Endothelial cell of umbilical vein (primary cell): ENCODE measurements at regions not wholly inside any gene's neighbourhood (a gene's known extent, or its start where the extent isn't known, plus 50 kb on each side); places are given as distances from the start of the nearest gene placed in this dataset.
A peak's percentile ranks its signal among the peaks of the same experiment; 100 is the strongest.

Experiments used
- BruUV-seq: library from RNA; stranded (reverse); fragments of 400-500 nt; replicated peaks from 2 replicates; lab custom pipeline; 2021; lab: Mats Ljungman, UMichigan
- CTCF ChIA-PET: fragments of 300-600, 350-600 bp; sonication (Branson Sonifier 250); formaldehyde crosslinking; loops from one replicate; lab custom pipeline; 2021; ENCODE audit warnings: antibody characterized with exemption, inconsistent platforms; lab: Charles Lee
- POLR2A ChIA-PET: fragments of 300-600, 350-600 bp; sonication (Branson Sonifier 250); formaldehyde crosslinking; loops from one replicate; lab custom pipeline; 2021; ENCODE audit warnings: antibody characterized with exemption, inconsistent platforms; lab: Charles Lee
- DNase-seq: peaks from one replicate; pipeline ENCODE4 v3.0.0-alpha.2; 2011; ENCODE audit warnings: low read depth, low spot score
- FAIRE-seq: peaks from 2 replicates; lab custom pipeline; 2011; peaks lifted over from hg19 to GRCh38; lab: Jason Lieb, UNC
- H2AFZ ChIP-seq: 2 replicates; pipeline ENCODE4 v1.6.0; 2012; ENCODE audit warnings: low read depth, low read length, control low read depth, inconsistent platforms
- H3K27ac ChIP-seq: 2 replicates; pipeline ENCODE4 v1.5.1; 2011; ENCODE audit warnings: low read depth, mild to moderate bottlenecking, control low read depth, low read length, moderate library complexity; ENCODE audit not compliant: insufficient read depth
- H3K27me3 ChIP-seq, 2 experiments: 2 replicates each; pipeline versions ENCODE4 v1.6.0 to v1.6.1; 2011; ENCODE audit warnings: low read length in 2 of 2, mixed read lengths in 1 of 2; ENCODE audit not compliant: control insufficient read depth in 2 of 2, insufficient read depth in 2 of 2
- H3K36me3 ChIP-seq, 2 experiments: 2 replicates in 1 of 2; 3 replicates in 1 of 2; pipeline ENCODE4 v1.5.1; 2011; ENCODE audit warnings: low read length in 2 of 2, mild to moderate bottlenecking in 1 of 2, moderate library complexity in 1 of 2; ENCODE audit not compliant: control insufficient read depth in 2 of 2, insufficient read depth in 2 of 2; ENCODE audit errors: extremely low read depth in 1 of 2
- H3K4me1 ChIP-seq: 3 replicates; pipeline ENCODE4 v1.5.1; 2011; ENCODE audit warnings: mild to moderate bottlenecking, low read length; ENCODE audit not compliant: control insufficient read depth, insufficient read depth; ENCODE audit errors: extremely low read depth
- H3K4me2 ChIP-seq: 2 replicates; pipeline ENCODE4 v1.6.1; 2011; ENCODE audit warnings: low read length, control low read depth, mixed read lengths; ENCODE audit not compliant: insufficient read depth
- H3K4me3 ChIP-seq, 3 experiments: fragments of 200-600 bp in 1 of 3; sonication (generic), shearing (Covaris generic) in 1 of 3; replicated peaks in 1 of 3; 2 replicates each; pipeline ENCODE4 v1.5.1; 2011 to 2016; ENCODE audit warnings: control low read depth in 3 of 3, low read length in 3 of 3, mild to moderate bottlenecking in 2 of 3, inconsistent platforms in 1 of 3, low read depth in 1 of 3, moderate library complexity in 1 of 3; ENCODE audit not compliant: insufficient read depth in 1 of 3
- H3K79me2 ChIP-seq: 2 replicates; pipeline ENCODE4 v1.6.0; 2012; ENCODE audit warnings: low read length, inconsistent platforms; ENCODE audit not compliant: control insufficient read depth, insufficient read depth
- H3K9ac ChIP-seq: replicated peaks from 2 replicates; pipeline ENCODE3; 2011; ENCODE audit warnings: low read length, control low read depth; ENCODE audit not compliant: insufficient read depth; ENCODE audit errors: extremely low read depth
- H3K9me1 ChIP-seq: replicated peaks from 3 replicates; pipeline ENCODE4 v1.6.0; 2011; ENCODE audit warnings: mild to moderate bottlenecking, low read length; ENCODE audit not compliant: control insufficient read depth, insufficient read depth; ENCODE audit errors: extremely low read depth
- H3K9me3 ChIP-seq: replicated peaks from 2 replicates; pipeline ENCODE4 v1.5.1; 2012; ENCODE audit warnings: low read length, inconsistent platforms; ENCODE audit not compliant: control insufficient read depth, insufficient read depth
- H4K20me1 ChIP-seq: replicated peaks from 2 replicates; pipeline ENCODE3; 2011; ENCODE audit warnings: mild to moderate bottlenecking, low read length; ENCODE audit not compliant: control insufficient read depth, insufficient read depth; ENCODE audit errors: extremely low read depth
- EZH2 ChIP-seq: IDR thresholded peaks from 2 replicates; pipeline ENCODE4 v1.6.1; 2012; ENCODE audit warnings: borderline replicate concordance, low read depth, mild to moderate bottlenecking, moderate library complexity, low read length, inconsistent platforms; ENCODE audit not compliant: severe bottlenecking
- FOS ChIP-seq: IDR thresholded peaks from 2 replicates; pipeline ENCODE4 v1.6.1; 2011; ENCODE audit warnings: mild to moderate bottlenecking, low read length, moderate library complexity, borderline replicate concordance; ENCODE audit not compliant: insufficient read depth
- GATA2 ChIP-seq: IDR thresholded peaks from 2 replicates; pipeline ENCODE4 v1.7.0; 2011; ENCODE audit warnings: low read depth, mild to moderate bottlenecking, moderate library complexity, mixed read lengths, low read length; ENCODE audit not compliant: insufficient read length, insufficient read depth
- JUN ChIP-seq: IDR thresholded peaks from 2 replicates; pipeline ENCODE4 v1.6.1; 2011; ENCODE audit warnings: borderline replicate concordance, low read depth; ENCODE audit not compliant: insufficient read length, insufficient read depth
- MYC ChIP-seq: IDR thresholded peaks from one replicate; pipeline ENCODE4 v1.6.1; 2011; ENCODE audit warnings: mild to moderate bottlenecking, low read depth, low read length
- POLR2A ChIP-seq: IDR thresholded peaks from 2 replicates; pipeline ENCODE4 v1.6.1; 2012; ENCODE audit warnings: low read depth, mild to moderate bottlenecking, control low read depth, low read length
- POLR2AphosphoS5 ChIP-seq: IDR thresholded peaks from 2 replicates; pipeline ENCODE4 v1.6.1; 2012; ENCODE audit warnings: low read depth, mild to moderate bottlenecking, control low read depth, low read length, moderate library complexity; ENCODE audit not compliant: insufficient read depth
- dilution Hi-C: fragments of 300-500 bp; cut with MboI; formaldehyde crosslinking; loops from one replicate; pipeline ENCODE4 v1.15.0; 2019; ENCODE audit warnings: low sequenced_read_pairs; ENCODE audit not compliant: extremely low pct_ligation_motif_present
- intact Hi-C: fragments of 100-400 bp; cut with micrococcal nuclease; formaldehyde crosslinking; loops from one replicate; pipeline ENCODE4 v1.10.0; 2022
- TF ChIP-seq, protein P1 (sequence below), 2 donors: IDR thresholded peaks; 1 replicate in 1 of 2; 2 replicates in 1 of 2; pipeline ENCODE4 v1.5.1; 2011; ENCODE audit warnings: low read length in 2 of 2, mild to moderate bottlenecking in 2 of 2, moderate library complexity in 2 of 2, control low read depth in 1 of 2, inconsistent platforms in 1 of 2, low read depth in 1 of 2; ENCODE audit not compliant: insufficient read depth in 1 of 2; ENCODE audit errors: extremely low read depth in 1 of 2
- TF ChIP-seq, protein P2 (sequence below): IDR thresholded peaks from 2 replicates; pipeline ENCODE4 v1.6.1; 2011; ENCODE audit not compliant: insufficient read depth, insufficient read length

DNA sequence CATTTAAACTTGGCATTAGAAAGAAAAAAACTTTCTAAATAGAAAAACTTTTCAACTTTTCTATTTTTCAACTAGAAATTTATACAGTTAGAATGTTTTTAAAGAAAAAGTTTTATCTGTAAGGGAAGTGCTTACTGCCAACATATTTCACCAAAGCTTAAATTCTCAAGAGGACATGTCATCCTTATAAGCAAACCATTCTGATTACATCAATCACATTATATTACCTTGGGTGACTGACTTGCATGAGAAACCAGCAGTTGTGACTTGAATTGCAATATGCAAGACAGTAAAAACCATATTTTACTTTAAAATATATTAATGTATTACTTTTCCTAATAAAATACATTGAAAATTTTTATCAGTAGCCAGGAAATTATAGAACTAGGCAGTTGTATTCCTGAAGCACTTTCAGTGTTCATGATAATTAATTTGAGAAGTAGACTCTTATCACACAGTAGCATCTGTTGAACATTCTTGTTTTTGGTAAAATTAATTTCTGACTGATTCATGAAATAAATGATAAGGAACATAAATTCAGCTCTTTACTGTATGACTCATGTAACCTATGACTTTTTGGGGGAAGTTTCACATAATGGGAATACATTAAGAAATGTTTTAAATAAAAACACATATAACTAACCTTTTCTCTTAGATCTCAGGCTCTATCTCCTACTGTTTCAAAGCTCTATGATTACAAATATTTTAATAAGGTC, 345.0 kb upstream of the CCDC179 start:
- Histone ChIP-seq H3K27me3 (no peaks in the 10 kb centered on the region), H3K27ac (peak overlapping the region; percentile 95), H4K20me1 (no peaks in the 10 kb centered on the region), H3K4me2 (peak overlapping the region; percentile 91), H3K36me3 (no peaks in the 10 kb centered on the region), H2AFZ (no peak overlapping the region), H3K4me1 (peaks cover 33% of the 10 kb centered on the region), H3K79me2 (no peaks in the 10 kb centered on the region), H3K9me3 (no peaks in the 10 kb centered on the region), H3K9ac (peak overlapping the region; percentile 67), H3K4me3 (no peak overlapping the region), H3K9me1 (no peaks in the 10 kb centered on the region)
- FAIRE-seq (peak; percentile 72), DNase-seq (peak; percentile 90)
- CTCF ChIA-PET, result interaction anchor here (0.7 to 1.7 kb wide), 2 partner anchors 18 to 158 kb away, joined by 3 to 6 read pairs; no protein-coding TSS in a partner anchor
- POLR2A ChIA-PET, result no interaction called here
- dilution Hi-C loops, result no loop called here
- no TSS peak for BruUV-seq
- TF ChIP-seq FOS, result peak; percentile 88
- TF ChIP-seq JUN, result peak; percentile 90
- TF ChIP-seq GATA2, result peak; percentile 88
- TF ChIP-seq POLR2A, result no peak
- no peak for TF ChIP-seq MYC
- no peak for TF ChIP-seq POLR2AphosphoS5
- intact Hi-C loops, result loop anchor here (1.0 to 5.0 kb wide), 3 partner anchors 82 to 373 kb away; no protein-coding TSS in a partner anchor

DNA sequence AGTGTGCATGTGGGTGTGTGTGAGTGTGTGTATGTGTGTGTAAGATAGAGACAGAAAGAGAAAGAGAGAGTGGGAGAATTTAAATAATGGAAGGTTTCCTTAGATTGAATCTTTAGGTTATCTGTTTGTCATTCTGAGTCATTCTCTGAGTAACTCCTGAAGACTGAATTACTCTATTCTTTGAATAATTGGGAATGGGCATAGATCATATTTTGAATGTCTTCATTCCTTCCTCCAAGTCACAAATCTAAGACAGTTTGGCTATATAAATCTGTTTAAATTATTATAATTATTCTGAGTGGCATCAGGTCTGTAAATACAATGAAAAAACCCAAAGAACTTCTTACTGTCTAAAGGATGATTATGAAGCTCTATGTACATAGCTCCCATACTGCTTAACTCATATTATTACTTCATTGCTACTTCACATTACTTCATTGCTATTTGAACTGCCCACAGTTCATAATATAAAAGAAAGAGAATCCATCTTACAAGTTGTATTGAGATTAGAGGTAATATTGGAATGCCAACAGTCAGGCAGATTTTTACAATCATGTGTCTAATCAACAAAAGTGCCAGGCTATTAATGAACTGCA, 346.6 kb upstream of the CCDC179 start:
- no peaks in the 10 kb centered on the region for H3K79me2 ChIP-seq
- DNase-seq, result peak; percentile 64
- H2AFZ ChIP-seq, result peak overlapping the region; percentile 11
- TF ChIP-seq, protein P1, sequence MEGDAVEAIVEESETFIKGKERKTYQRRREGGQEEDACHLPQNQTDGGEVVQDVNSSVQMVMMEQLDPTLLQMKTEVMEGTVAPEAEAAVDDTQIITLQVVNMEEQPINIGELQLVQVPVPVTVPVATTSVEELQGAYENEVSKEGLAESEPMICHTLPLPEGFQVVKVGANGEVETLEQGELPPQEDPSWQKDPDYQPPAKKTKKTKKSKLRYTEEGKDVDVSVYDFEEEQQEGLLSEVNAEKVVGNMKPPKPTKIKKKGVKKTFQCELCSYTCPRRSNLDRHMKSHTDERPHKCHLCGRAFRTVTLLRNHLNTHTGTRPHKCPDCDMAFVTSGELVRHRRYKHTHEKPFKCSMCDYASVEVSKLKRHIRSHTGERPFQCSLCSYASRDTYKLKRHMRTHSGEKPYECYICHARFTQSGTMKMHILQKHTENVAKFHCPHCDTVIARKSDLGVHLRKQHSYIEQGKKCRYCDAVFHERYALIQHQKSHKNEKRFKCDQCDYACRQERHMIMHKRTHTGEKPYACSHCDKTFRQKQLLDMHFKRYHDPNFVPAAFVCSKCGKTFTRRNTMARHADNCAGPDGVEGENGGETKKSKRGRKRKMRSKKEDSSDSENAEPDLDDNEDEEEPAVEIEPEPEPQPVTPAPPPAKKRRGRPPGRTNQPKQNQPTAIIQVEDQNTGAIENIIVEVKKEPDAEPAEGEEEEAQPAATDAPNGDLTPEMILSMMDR (IDR thresholded peaks at IDR 0.05; ENCODE audit: extremely low read depth in 1 of 2, insufficient read depth in 1 of 2, low read depth in 1 of 2, low read length in 2 of 2), result no peak
- TF ChIP-seq FOS, result peak; percentile 92
- TF ChIP-seq MYC, result no peak
- no peak for TF ChIP-seq EZH2
- TF ChIP-seq POLR2A, result no peak
- TF ChIP-seq JUN, result peak; percentile 61
- no peak for TF ChIP-seq POLR2AphosphoS5
- peak; percentile 89 for TF ChIP-seq GATA2
- TF ChIP-seq, protein P2, sequence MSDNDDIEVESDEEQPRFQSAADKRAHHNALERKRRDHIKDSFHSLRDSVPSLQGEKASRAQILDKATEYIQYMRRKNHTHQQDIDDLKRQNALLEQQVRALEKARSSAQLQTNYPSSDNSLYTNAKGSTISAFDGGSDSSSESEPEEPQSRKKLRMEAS, result no peak
- H3K36me3 ChIP-seq, result no peaks in the 10 kb centered on the region
- no peaks in the 10 kb centered on the region for H3K9me3 ChIP-seq
- no peak overlapping the region for H3K9ac ChIP-seq
- dilution Hi-C loops, result no loop called here
- H3K4me1 ChIP-seq, result peaks cover 33% of the 10 kb centered on the region
- peak overlapping the region; percentile 71 for H3K4me2 ChIP-seq
- TSS peak; percentile 67 for BruUV-seq
- ChIA-PET POLR2A (no interaction called here), CTCF (interaction anchor here (1.1 kb wide), 1 partner anchor 333 kb away, joined by 4 read pairs; no protein-coding TSS in a partner anchor)
- H3K4me3 ChIP-seq, result no peak overlapping the region
- H3K9me1 ChIP-seq, result no peaks in the 10 kb centered on the region
- no peaks in the 10 kb centered on the region for H4K20me1 ChIP-seq
- no peaks in the 10 kb centered on the region for H3K27me3 ChIP-seq
- H3K27ac ChIP-seq, result peak overlapping the region; percentile 95
- intact Hi-C loops, result loop anchor here (5.0 kb wide), 1 partner anchor 375 kb away; no protein-coding TSS in a partner anchor
- FAIRE-seq, result peak; percentile 72
